ENCODE measurements at regions not wholly inside any gene's neighbourhood (a gene's known extent, or its start where the extent isn't known, plus 50 kb on each side); places are given as distances from the start of the nearest gene placed in this dataset.

- no peak overlapping the region for H4K91ac ChIP-seq (ENCODE audit: insufficient read length, low read depth, low read length)
- no peak for TF ChIP-seq CTCF (conservative IDR thresholded peaks at IDR 0.05)
- no peak overlapping the region for H3K18ac ChIP-seq (ENCODE audit: insufficient read length, low read depth, low read length)
- no peak overlapping the region for H2BK5ac ChIP-seq (ENCODE audit: insufficient read length, low read length)
- no peak overlapping the region for H3K27ac ChIP-seq (ENCODE audit: insufficient read length, low read depth, low read length)
- no peaks in the 10 kb centered on the region for H3K23me2 ChIP-seq (ENCODE audit: insufficient read length, low read depth, low read length, poor library complexity, severe bottlenecking)
- Mint-ChIP-seq H3K27ac (no peak overlapping the region), H3K4me3 (no peak overlapping the region), H3K27me3 (ENCODE audit: low read depth) (peaks cover 17% of the 10 kb centered on the region), H3K9me3 (no peaks in the 10 kb centered on the region), H3K4me1 (peaks cover 15 to 19% of the 10 kb centered on the region in 2 experiments), H3K36me3 (ENCODE audit: insufficient read depth in 1 of 3, low read depth in 3 of 3) (no peaks in the 10 kb centered on the region)
- no peak overlapping the region for H3K4ac ChIP-seq (ENCODE audit: low read depth, low read length)
- H2BK12ac ChIP-seq (ENCODE audit: insufficient read length, low read depth, low read length): no peak overlapping the region
- no peaks in the 10 kb centered on the region for H3K9me3 ChIP-seq (ENCODE audit: control insufficient read depth, low read depth, low read length)
- H3K79me2 ChIP-seq (ENCODE audit: insufficient read depth, low read length): no peaks in the 10 kb centered on the region
- H3K23ac ChIP-seq (ENCODE audit: insufficient read length, low read depth, low read length): no peak overlapping the region
- H3K56ac ChIP-seq (ENCODE audit: insufficient read length, low read depth, low read length): no peak overlapping the region
- WGBS (ENCODE audit: extremely low coverage, insufficient read length, low lambda C conversion rate): no CpG with 5 or more reads among the region's 7 CpGs
- no peak overlapping the region for H4K8ac ChIP-seq (replicated peaks; ENCODE audit: insufficient read length, low read depth, low read length)
- H2AFZ ChIP-seq (ENCODE audit: low read length): no peak overlapping the region
- no peak overlapping the region for H4K5ac ChIP-seq (ENCODE audit: insufficient read length, low read depth, low read length)
- no peak for DNase-seq
- no peak overlapping the region for H3K9ac ChIP-seq (ENCODE audit: extremely low read depth, insufficient read length, low read length)
- no peaks in the 10 kb centered on the region for H3K4me1 ChIP-seq (ENCODE audit: insufficient read depth, low read length)
- H3K4me2 ChIP-seq (ENCODE audit: insufficient read depth, insufficient read length, low read length): no peak overlapping the region
- H2BK15ac ChIP-seq (ENCODE audit: low read depth, low read length): no peak overlapping the region
- 0 out of 2 replicates have a peak, but pooled peaks cover 1% of the 10 kb centered on the region for H3K27me3 ChIP-seq (ENCODE audit: insufficient read depth, low read length)
- no peak overlapping the region for H3K14ac ChIP-seq (ENCODE audit: insufficient read depth, low read length)
- no peak overlapping the region for H2AK5ac ChIP-seq (ENCODE audit: insufficient read length, low read length)
- H2BK20ac ChIP-seq (ENCODE audit: low read depth, low read length, poor library complexity, severe bottlenecking): no peak overlapping the region
- no peak overlapping the region for H2BK120ac ChIP-seq (ENCODE audit: low read depth, low read length, poor library complexity, severe bottlenecking)
- no peak overlapping the region for H3T11ph ChIP-seq (ENCODE audit: low read length)
- no peaks in the 10 kb centered on the region for H4K20me1 ChIP-seq (ENCODE audit: control insufficient read depth, insufficient read depth, insufficient read length)
- no peaks in the 10 kb centered on the region for H3K79me1 ChIP-seq (ENCODE audit: insufficient read depth, low read depth, low read length, poor library complexity, severe bottlenecking)
Measured at GRCh38 chr22:27517361-27518155, 284.0 kb downstream of the MN1 start.
